Liver (tissue), 8 donors: ENCODE measurements at regions not wholly inside any gene's neighbourhood (a gene's known extent, or its start where the extent isn't known, plus 50 kb on each side); places are given as distances from the start of the nearest gene placed in this dataset.

Experiments
- DNase-seq: peaks from one replicate; pipeline ENCODE4 v3.0.0-alpha.2; 2017; ENCODE audit warnings: low spot score
- H3K27ac ChIP-seq, 2 donors: one replicate each; pipeline ENCODE4 v1.7.0; 2013; ENCODE audit warnings: inconsistent platforms in 2 of 2, low read length in 2 of 2, control low read depth in 1 of 2, low read depth in 1 of 2, mild to moderate bottlenecking in 1 of 2
- H3K27me3 ChIP-seq, 4 donors: one replicate each; pipeline versions ENCODE4 v1.6.1 to v1.7.0; 2013; ENCODE audit warnings: low read length in 3 of 4, inconsistent platforms in 1 of 4, mild to moderate bottlenecking in 1 of 4, moderate library complexity in 1 of 4; ENCODE audit not compliant: control insufficient read depth in 4 of 4, insufficient read depth in 4 of 4
- H3K36me3 ChIP-seq, 4 donors: one replicate each; pipeline versions ENCODE4 v1.6.1 to v1.7.0; 2013; ENCODE audit warnings: low read length in 3 of 4, mild to moderate bottlenecking in 3 of 4, low read depth in 1 of 4, moderate library complexity in 1 of 4; ENCODE audit not compliant: control insufficient read depth in 4 of 4, insufficient read depth in 3 of 4
- H3K4me1 ChIP-seq, 4 donors: one replicate each; pipeline versions ENCODE4 v1.6.1 to v1.7.0; 2013; ENCODE audit warnings: low read length in 3 of 4, mild to moderate bottlenecking in 3 of 4, moderate library complexity in 1 of 4; ENCODE audit not compliant: control insufficient read depth in 4 of 4, insufficient read depth in 4 of 4
- H3K4me3 ChIP-seq, 3 donors: one replicate each; pipeline versions ENCODE4 v1.6.1 to v1.7.0; 2013; ENCODE audit warnings: low read length in 3 of 3, control low read depth in 1 of 3, low read depth in 1 of 3, mild to moderate bottlenecking in 1 of 3
- H3K9ac ChIP-seq, 2 donors: one replicate each; pipeline ENCODE4 v1.7.0; 2013; ENCODE audit warnings: low read length in 2 of 2, mild to moderate bottlenecking in 2 of 2, moderate library complexity in 2 of 2, control low read depth in 1 of 2, low read depth in 1 of 2
- H3K9me3 ChIP-seq, 4 donors: one replicate each; pipeline versions ENCODE4 v1.6.1 to v1.7.0; 2013; ENCODE audit warnings: low read length in 3 of 4; ENCODE audit not compliant: control insufficient read depth in 4 of 4
- FOXA1 ChIP-seq: IDR thresholded peaks from 2 replicates; pipeline ENCODE4 v1.6.1; 2016; ENCODE audit warnings: antibody characterized with exemption
- FOXA2 ChIP-seq: IDR thresholded peaks from 2 replicates; pipeline ENCODE4 v1.6.1; 2016; ENCODE audit warnings: antibody characterized with exemption
- GABPA ChIP-seq, 2 donors: IDR thresholded peaks in 1 of 2; conservative IDR thresholded peaks in 1 of 2; 2 replicates each; pipeline ENCODE4 v1.6.1; 2016; ENCODE audit warnings: antibody characterized with exemption in 2 of 2, mild to moderate bottlenecking in 1 of 2, moderate library complexity in 1 of 2
- HNF4A ChIP-seq, 2 donors: conservative IDR thresholded peaks; 2 replicates each; pipeline ENCODE4 v1.6.1; 2016; ENCODE audit warnings: antibody characterized with exemption in 2 of 2, mild to moderate bottlenecking in 2 of 2
- JUND ChIP-seq, 2 donors: IDR thresholded peaks; 2 replicates each; pipeline ENCODE4 v1.6.1; 2016; ENCODE audit warnings: antibody characterized with exemption in 2 of 2
- MAX ChIP-seq: IDR thresholded peaks from 2 replicates; pipeline ENCODE4 v1.6.1; 2016; ENCODE audit warnings: antibody characterized with exemption
- NR2F2 ChIP-seq: IDR thresholded peaks from 2 replicates; pipeline ENCODE4 v1.6.1; 2016; ENCODE audit warnings: antibody characterized with exemption
- RAD21 ChIP-seq, 2 donors: IDR thresholded peaks; 2 replicates each; pipeline ENCODE4 v1.6.1; 2016; ENCODE audit warnings: antibody characterized with exemption in 2 of 2, mild to moderate bottlenecking in 2 of 2
- RXRA ChIP-seq, 2 donors: IDR thresholded peaks; 2 replicates each; pipeline ENCODE4 v1.6.1; 2017 to 2018; ENCODE audit warnings: antibody characterized with exemption in 2 of 2, mild to moderate bottlenecking in 1 of 2
- SP1 ChIP-seq: IDR thresholded peaks from 2 replicates; pipeline ENCODE4 v1.6.1; 2018; ENCODE audit warnings: antibody characterized with exemption, mild to moderate bottlenecking
- TAF1 ChIP-seq: conservative IDR thresholded peaks from 2 replicates; pipeline ENCODE4 v1.6.1; 2016; ENCODE audit warnings: antibody characterized with exemption, mild to moderate bottlenecking
- WGBS: extraction: QIAGEN DNeasy Blood & Tissue Kit; methylation state at CpG from one replicate; pipeline ENCODE4 v1.1.7; 2013; 5-methylcytosine and 5-hydroxymethylcytosine counted together
- TF ChIP-seq, protein P1 (sequence below): IDR thresholded peaks from 2 replicates; pipeline ENCODE4 v1.6.1; 2016; ENCODE audit warnings: antibody characterized with exemption, mild to moderate bottlenecking
- TF ChIP-seq, protein P2 (sequence below): IDR thresholded peaks from 2 replicates; pipeline ENCODE4 v1.6.1; 2016; ENCODE audit warnings: antibody characterized with exemption
- TF ChIP-seq, protein P3 (sequence below): fragments of 150-350 bp; IDR thresholded peaks from 2 replicates; pipeline ENCODE4 v1.5.1; 2017; ENCODE audit warnings: improper control_type of control experiment, low read depth, low read length; ENCODE audit not compliant: missing input control
- TF ChIP-seq, protein P4 (sequence below): IDR thresholded peaks from 2 replicates; pipeline ENCODE4 v1.6.1; 2016; ENCODE audit warnings: antibody characterized with exemption
- donor health status: healthy.
- donor health status: healthy.
- donor health status: healthy.
- donor health status: healthy.
- donor health status: healthy.

- DNase-seq = no peak
- 88% methylated on average over 1 of the region's 1 CpG for WGBS
- Histone ChIP-seq H3K4me3 (no peak overlapping the region), H3K27ac (no peak overlapping the region), H3K9me3 (no peaks in the 10 kb centered on the region), H3K4me1 (no peaks in the 10 kb centered on the region), H3K9ac (no peak overlapping the region), H3K36me3 (no peaks in the 10 kb centered on the region), H3K27me3 (no peaks in the 10 kb centered on the region)
- TF ChIP-seq GABPA (IDR thresholded peaks at IDR 0.05 in 1 of 2, conservative IDR thresholded peaks at IDR 0.05 in 1 of 2) (no peak), NR2F2 (no peak), TAF1 (no peak), JUND (IDR thresholded peaks at IDR 0.05) (no peak), RXRA (IDR thresholded peaks at IDR 0.05) (no peak), HNF4A (conservative IDR thresholded peaks at IDR 0.05) (no peak), FOXA2 (no peak), RAD21 (IDR thresholded peaks at IDR 0.05) (no peak)
- TF ChIP-seq, protein P1, sequence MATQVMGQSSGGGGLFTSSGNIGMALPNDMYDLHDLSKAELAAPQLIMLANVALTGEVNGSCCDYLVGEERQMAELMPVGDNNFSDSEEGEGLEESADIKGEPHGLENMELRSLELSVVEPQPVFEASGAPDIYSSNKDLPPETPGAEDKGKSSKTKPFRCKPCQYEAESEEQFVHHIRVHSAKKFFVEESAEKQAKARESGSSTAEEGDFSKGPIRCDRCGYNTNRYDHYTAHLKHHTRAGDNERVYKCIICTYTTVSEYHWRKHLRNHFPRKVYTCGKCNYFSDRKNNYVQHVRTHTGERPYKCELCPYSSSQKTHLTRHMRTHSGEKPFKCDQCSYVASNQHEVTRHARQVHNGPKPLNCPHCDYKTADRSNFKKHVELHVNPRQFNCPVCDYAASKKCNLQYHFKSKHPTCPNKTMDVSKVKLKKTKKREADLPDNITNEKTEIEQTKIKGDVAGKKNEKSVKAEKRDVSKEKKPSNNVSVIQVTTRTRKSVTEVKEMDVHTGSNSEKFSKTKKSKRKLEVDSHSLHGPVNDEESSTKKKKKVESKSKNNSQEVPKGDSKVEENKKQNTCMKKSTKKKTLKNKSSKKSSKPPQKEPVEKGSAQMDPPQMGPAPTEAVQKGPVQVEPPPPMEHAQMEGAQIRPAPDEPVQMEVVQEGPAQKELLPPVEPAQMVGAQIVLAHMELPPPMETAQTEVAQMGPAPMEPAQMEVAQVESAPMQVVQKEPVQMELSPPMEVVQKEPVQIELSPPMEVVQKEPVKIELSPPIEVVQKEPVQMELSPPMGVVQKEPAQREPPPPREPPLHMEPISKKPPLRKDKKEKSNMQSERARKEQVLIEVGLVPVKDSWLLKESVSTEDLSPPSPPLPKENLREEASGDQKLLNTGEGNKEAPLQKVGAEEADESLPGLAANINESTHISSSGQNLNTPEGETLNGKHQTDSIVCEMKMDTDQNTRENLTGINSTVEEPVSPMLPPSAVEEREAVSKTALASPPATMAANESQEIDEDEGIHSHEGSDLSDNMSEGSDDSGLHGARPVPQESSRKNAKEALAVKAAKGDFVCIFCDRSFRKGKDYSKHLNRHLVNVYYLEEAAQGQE = no peak
- TF ChIP-seq, protein P2, sequence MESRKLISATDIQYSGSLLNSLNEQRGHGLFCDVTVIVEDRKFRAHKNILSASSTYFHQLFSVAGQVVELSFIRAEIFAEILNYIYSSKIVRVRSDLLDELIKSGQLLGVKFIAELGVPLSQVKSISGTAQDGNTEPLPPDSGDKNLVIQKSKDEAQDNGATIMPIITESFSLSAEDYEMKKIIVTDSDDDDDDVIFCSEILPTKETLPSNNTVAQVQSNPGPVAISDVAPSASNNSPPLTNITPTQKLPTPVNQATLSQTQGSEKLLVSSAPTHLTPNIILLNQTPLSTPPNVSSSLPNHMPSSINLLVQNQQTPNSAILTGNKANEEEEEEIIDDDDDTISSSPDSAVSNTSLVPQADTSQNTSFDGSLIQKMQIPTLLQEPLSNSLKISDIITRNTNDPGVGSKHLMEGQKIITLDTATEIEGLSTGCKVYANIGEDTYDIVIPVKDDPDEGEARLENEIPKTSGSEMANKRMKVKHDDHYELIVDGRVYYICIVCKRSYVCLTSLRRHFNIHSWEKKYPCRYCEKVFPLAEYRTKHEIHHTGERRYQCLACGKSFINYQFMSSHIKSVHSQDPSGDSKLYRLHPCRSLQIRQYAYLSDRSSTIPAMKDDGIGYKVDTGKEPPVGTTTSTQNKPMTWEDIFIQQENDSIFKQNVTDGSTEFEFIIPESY = no peak
Measured at GRCh38 chr11:95406271-95406670, 175.3 kb upstream of the SESN3 start.

- Histone ChIP-seq H3K27ac (no peak overlapping the region), H3K27me3 (no peaks in the 10 kb centered on the region), H3K9me3 (no peaks in the 10 kb centered on the region), H3K4me3 (peak overlapping the region in 1 of 3 donors; percentile 18), H3K9ac (no peak overlapping the region), H3K4me1 (no peaks in the 10 kb centered on the region), H3K36me3 (no peaks in the 10 kb centered on the region)
- WGBS = 71% methylated on average over 4 of the region's 4 CpGs
- TF ChIP-seq, protein P3, sequence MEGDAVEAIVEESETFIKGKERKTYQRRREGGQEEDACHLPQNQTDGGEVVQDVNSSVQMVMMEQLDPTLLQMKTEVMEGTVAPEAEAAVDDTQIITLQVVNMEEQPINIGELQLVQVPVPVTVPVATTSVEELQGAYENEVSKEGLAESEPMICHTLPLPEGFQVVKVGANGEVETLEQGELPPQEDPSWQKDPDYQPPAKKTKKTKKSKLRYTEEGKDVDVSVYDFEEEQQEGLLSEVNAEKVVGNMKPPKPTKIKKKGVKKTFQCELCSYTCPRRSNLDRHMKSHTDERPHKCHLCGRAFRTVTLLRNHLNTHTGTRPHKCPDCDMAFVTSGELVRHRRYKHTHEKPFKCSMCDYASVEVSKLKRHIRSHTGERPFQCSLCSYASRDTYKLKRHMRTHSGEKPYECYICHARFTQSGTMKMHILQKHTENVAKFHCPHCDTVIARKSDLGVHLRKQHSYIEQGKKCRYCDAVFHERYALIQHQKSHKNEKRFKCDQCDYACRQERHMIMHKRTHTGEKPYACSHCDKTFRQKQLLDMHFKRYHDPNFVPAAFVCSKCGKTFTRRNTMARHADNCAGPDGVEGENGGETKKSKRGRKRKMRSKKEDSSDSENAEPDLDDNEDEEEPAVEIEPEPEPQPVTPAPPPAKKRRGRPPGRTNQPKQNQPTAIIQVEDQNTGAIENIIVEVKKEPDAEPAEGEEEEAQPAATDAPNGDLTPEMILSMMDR = no peak
- no peak for TF ChIP-seq FOXA1
- no peak for TF ChIP-seq TAF1
- TF ChIP-seq SP1 = no peak
- TF ChIP-seq NR2F2 = no peak
- TF ChIP-seq, protein P4, sequence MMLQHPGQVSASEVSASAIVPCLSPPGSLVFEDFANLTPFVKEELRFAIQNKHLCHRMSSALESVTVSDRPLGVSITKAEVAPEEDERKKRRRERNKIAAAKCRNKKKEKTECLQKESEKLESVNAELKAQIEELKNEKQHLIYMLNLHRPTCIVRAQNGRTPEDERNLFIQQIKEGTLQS = no peak
- TF ChIP-seq HNF4A (conservative IDR thresholded peaks at IDR 0.05) = no peak
- TF ChIP-seq MAX = no peak
- no peak for TF ChIP-seq RXRA (IDR thresholded peaks at IDR 0.05)
- DNase-seq = no peak
Measured at GRCh38 chr11:95404370-95404769, 173.4 kb upstream of the SESN3 start.
